OCI-LY3 (cell line): ENCODE measurements at regions not wholly inside any gene's neighbourhood (a gene's known extent, or its start where the extent isn't known, plus 50 kb on each side); places are given as distances from the start of the nearest gene placed in this dataset.

Source experiments
- H2AFZ ChIP-seq: fragments of 200-600, 300-600 bp; shearing (Covaris generic); 2 replicates; pipeline ENCODE4 v1.6.0; 2014; ENCODE audit warnings: antibody characterized with exemption, low read depth, low read length
- H3K27ac ChIP-seq: fragments of 200-600, 300-600 bp; sonication (generic); 2 replicates; pipeline ENCODE4 v1.5.1; 2014; ENCODE audit warnings: mild to moderate bottlenecking, low read length, moderate library complexity, mixed read lengths
- H3K27me3 ChIP-seq: fragments of 200-600, 300-600 bp; sonication (generic); 2 replicates; pipeline ENCODE4 v1.6.1; 2014; ENCODE audit warnings: low read depth, low read length, mixed read lengths
- H3K36me3 ChIP-seq: fragments of 200-600, 300-600 bp; sonication (generic); replicated peaks from 2 replicates; pipeline ENCODE3; 2014; ENCODE audit warnings: low read depth, low read length, mixed read lengths
- H3K4me1 ChIP-seq: fragments of 300-600, 200-600 bp; sonication (generic); 2 replicates; pipeline ENCODE4 v1.6.1; 2014; ENCODE audit warnings: low read length, mixed read lengths
- H3K4me2 ChIP-seq: fragments of 200-600, 300-600 bp; sonication (generic); 2 replicates; pipeline ENCODE4 v1.6.1; 2014; ENCODE audit warnings: low read length, mixed read lengths
- H3K4me3 ChIP-seq: fragments of 300-600, 200-600 bp; sonication (generic); 2 replicates; pipeline ENCODE4 v1.5.1; 2014; ENCODE audit warnings: antibody characterized with exemption, mild to moderate bottlenecking, low read length, moderate library complexity
- H3K79me2 ChIP-seq: fragments of 300-600, 200-600 bp; shearing (Covaris generic); 2 replicates; pipeline ENCODE4 v1.6.1; 2014; ENCODE audit warnings: mild to moderate bottlenecking, low read length, mixed read lengths
- H3K9ac ChIP-seq: fragments of 300-600, 200-600 bp; shearing (Covaris generic); 2 replicates; pipeline ENCODE4 v1.6.0; 2014; ENCODE audit warnings: mild to moderate bottlenecking, low read length, moderate library complexity
- H3K9me3 ChIP-seq: fragments of 200-600, 300-600 bp; shearing (Covaris generic); 2 replicates; pipeline ENCODE4 v1.6.1; 2014; ENCODE audit warnings: low read length, mixed read lengths; ENCODE audit not compliant: insufficient read depth
- H4K20me1 ChIP-seq: fragments of 200-600, 300-600 bp; sonication (generic); 2 replicates; pipeline ENCODE4 v1.6.1; 2016; ENCODE audit warnings: low read length, mixed read lengths; ENCODE audit not compliant: insufficient read depth
- CTCF ChIP-seq: fragments of 200-600, 300-600 bp; sonication (generic); IDR thresholded peaks from 2 replicates; pipeline ENCODE4 v1.5.1; 2014; ENCODE audit warnings: antibody characterized with exemption, low read length, low read depth
- EZH2phosphoT487 ChIP-seq: fragments of 200-600 bp; shearing (Covaris generic); IDR thresholded peaks from 2 replicates; pipeline ENCODE4 v1.6.1; 2018; ENCODE audit warnings: antibody characterized with exemption, mixed run types, low read depth

DNA sequence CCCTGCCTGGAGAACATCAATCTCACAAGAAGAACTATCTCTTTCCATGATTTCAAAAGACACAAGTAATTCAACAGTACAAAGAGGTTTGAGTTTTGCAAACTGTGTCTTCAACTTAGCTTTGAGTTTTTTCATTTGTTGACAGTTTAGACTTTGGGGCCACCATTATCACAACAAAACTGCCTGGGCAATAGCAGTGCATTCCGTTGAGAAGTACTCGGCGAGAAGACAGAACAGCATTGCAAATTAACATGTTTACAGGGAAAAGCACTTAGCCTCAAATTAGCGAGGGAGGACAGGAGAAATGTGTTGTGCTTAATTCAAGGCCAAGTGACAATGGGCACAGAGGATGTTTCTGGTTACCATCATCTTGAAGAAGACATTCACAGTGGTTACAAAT is 133.2 kb upstream of the MPPED2 start:
- no peaks in the 10 kb centered on the region for H3K36me3 ChIP-seq
- no peaks in the 10 kb centered on the region for H3K9me3 ChIP-seq
- H3K4me2 ChIP-seq, result no peak overlapping the region
- no peaks in the 10 kb centered on the region for H3K79me2 ChIP-seq
- H3K27ac ChIP-seq, result no peak overlapping the region
- no peak overlapping the region for H3K4me3 ChIP-seq
- H2AFZ ChIP-seq, result no peak overlapping the region
- H4K20me1 ChIP-seq, result no peaks in the 10 kb centered on the region
- no peaks in the 10 kb centered on the region for H3K4me1 ChIP-seq
- TF ChIP-seq CTCF (no peak), EZH2phosphoT487 (no peak)
- H3K9ac ChIP-seq, result no peak overlapping the region
- H3K27me3 ChIP-seq, result no peaks in the 10 kb centered on the region

- no peak for TF ChIP-seq CTCF
- TF ChIP-seq EZH2phosphoT487, result no peak
- H4K20me1 ChIP-seq, result no peaks in the 10 kb centered on the region
- H2AFZ ChIP-seq, result no peak overlapping the region
- H3K27ac ChIP-seq, result no peak overlapping the region
- H3K4me2 ChIP-seq, result no peak overlapping the region
- no peaks in the 10 kb centered on the region for H3K27me3 ChIP-seq
- no peaks in the 10 kb centered on the region for H3K9me3 ChIP-seq
- no peaks in the 10 kb centered on the region for H3K79me2 ChIP-seq
- no peak overlapping the region for H3K9ac ChIP-seq
- no peaks in the 10 kb centered on the region for H3K4me1 ChIP-seq
- H3K36me3 ChIP-seq, result no peaks in the 10 kb centered on the region
- no peak overlapping the region for H3K4me3 ChIP-seq
These were observed 131.5 kb upstream of the MPPED2 start for GRCh38 chr11:30717641-30718040.

- Histone ChIP-seq H3K36me3 (no peaks in the 10 kb centered on the region), H3K9me3 (no peaks in the 10 kb centered on the region), H3K4me2 (no peak overlapping the region), H3K27ac (no peak overlapping the region), H3K4me3 (no peak overlapping the region), H4K20me1 (no peaks in the 10 kb centered on the region), H3K27me3 (no peaks in the 10 kb centered on the region), H3K4me1 (no peaks in the 10 kb centered on the region), H3K9ac (no peak overlapping the region), H3K79me2 (no peaks in the 10 kb centered on the region), H2AFZ (no peak overlapping the region)
- no peak for TF ChIP-seq CTCF
- no peak for TF ChIP-seq EZH2phosphoT487
These were observed 130.9 kb upstream of the MPPED2 start for GRCh38 chr11:30717009-30717408.

DNA sequence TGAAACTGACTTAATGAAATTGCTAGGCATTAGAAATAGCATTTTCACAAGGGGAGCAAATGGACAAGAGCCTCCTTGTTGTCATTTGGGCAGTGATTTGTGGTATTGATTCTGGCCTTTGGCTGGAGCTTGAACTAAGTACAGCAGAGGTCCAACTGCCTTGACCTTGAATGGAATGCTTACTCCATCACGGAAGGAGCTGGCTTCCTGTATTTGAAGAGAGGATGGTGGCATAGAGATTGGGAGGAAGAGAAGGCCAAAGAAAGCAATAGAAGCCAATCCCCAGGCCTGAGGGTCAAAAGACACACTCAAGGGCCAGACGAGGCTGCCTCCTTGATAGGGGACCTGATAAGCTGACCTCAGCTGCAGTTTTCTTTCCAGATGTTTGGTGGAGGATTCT is 126.6 kb upstream of the MPPED2 start:
- no peaks in the 10 kb centered on the region for H3K36me3 ChIP-seq

More for the DNA sequence above, 126.6 kb upstream of the MPPED2 start:
- no peak overlapping the region for H3K4me2 ChIP-seq
- H3K4me1 ChIP-seq, result no peaks in the 10 kb centered on the region
- H3K79me2 ChIP-seq, result no peaks in the 10 kb centered on the region
- H4K20me1 ChIP-seq, result no peaks in the 10 kb centered on the region
- H3K9me3 ChIP-seq, result no peaks in the 10 kb centered on the region
- no peak overlapping the region for H3K27ac ChIP-seq
- no peak overlapping the region for H3K9ac ChIP-seq
- no peak overlapping the region for H2AFZ ChIP-seq
- no peaks in the 10 kb centered on the region for H3K27me3 ChIP-seq
- H3K4me3 ChIP-seq, result no peak overlapping the region
- TF ChIP-seq EZH2phosphoT487, result no peak
- TF ChIP-seq CTCF, result no peak
